SW480 (cell line): ENCODE measurements at regions not wholly inside any gene's neighbourhood (a gene's known extent, or its start where the extent isn't known, plus 50 kb on each side); places are given as distances from the start of the nearest gene placed in this dataset.
"Not testable (repeated sequence)": the region's sequence is repeated elsewhere in the genome, so short reads cannot be mapped to it uniquely, and the experiment has no call there.

Source experiments
- DNase-seq: peaks from one replicate; pipeline ENCODE4 v3.0.0-alpha.2; 2016; ENCODE audit warnings: low spot score

DNA sequence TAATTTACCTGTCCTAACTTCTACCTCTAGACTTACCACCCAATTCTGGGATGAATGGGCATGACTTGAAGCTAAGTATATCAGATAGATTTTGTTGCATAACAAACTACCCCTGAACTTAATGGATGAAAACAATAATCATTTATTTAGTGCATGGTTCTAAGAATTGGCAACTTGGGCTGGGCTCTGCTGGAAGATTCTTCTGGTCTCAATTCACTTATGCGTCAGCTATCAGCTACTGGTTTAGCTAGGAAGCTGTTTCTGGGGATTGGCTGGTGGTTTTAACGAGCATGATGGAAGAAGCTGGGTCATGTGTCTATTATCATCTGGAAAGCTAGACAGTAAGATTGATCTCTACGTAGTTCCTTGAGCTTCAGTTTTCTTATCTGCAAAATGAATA is 77.3 kb upstream of the LMCD1 start:
- DNase-seq: no peak

- no peak for DNase-seq
Measured at GRCh38 chr3:8436661-8437287, 64.8 kb upstream of the LMCD1 start.

- no peak for DNase-seq
Measured at GRCh38 chr3:8438507-8439079, 63.0 kb upstream of the LMCD1 start.

DNA sequence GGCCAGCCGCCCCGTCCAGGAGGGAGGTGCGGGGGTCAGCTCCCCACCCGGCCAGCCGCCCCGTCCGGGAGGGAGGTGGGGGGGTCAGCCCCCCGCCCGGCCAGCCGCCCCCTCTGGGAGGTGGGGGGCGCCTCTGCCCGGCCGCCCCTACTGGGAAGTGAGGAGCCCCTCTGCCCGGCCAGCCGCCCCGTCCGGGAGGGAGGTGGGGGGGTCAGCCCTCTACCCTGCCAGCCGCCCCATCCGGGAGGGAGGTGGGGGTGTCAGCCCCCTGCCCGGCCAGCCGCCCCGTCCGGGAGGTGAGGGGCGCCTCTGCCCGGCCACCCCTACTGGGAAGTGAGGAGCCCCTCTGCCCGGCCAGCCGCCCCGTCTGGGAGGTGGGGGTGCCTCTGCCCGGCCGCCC is 61.5 kb upstream of the LMCD1 start:
- not testable (repeated sequence) for DNase-seq

DNA sequence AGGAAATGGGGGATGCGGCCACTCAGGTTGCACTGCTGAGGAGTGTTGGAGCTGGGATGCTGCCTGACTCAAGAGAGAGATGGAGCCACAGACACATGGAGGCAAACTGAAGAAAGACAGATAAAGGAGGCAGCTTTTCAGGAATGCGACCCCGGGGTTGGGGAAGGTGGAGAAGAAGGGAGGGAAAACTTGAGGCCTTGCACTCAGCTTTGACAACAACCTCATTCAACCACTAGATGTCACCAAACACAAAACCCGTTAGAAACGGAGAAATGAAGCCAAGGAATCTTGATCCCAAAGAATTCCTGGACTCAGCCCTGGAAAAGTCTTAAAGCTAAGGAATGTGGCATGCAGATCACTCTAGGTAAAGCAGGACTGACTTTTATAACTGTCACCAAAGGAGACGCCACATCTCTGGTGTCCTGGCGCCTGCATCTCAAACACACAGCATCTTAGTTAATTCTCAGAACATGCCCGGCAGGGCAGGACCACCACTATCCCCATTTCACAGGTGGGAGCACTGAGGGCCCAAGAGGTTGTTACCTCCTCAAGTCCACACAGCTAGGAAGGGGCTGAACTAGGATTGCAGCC is 59.6 kb upstream of the LMCD1 start:
- peak; percentile 41 for DNase-seq

- DNase-seq: no peak
Measured at GRCh38 chr3:8442993-8443650, 58.5 kb upstream of the LMCD1 start.

GRCh38 chr3:8443829-8444791 is 57.5 kb upstream of the LMCD1 start:
- DNase-seq: peak; percentile 92

- DNase-seq: no peak
Measured at GRCh38 chr3:8444883-8445282, 56.7 kb upstream of the LMCD1 start.

- DNase-seq: no peak
Measured at GRCh38 chr3:8445861-8446260, 55.8 kb upstream of the LMCD1 start.

GRCh38 chr3:8446845-8447244 is 54.8 kb upstream of the LMCD1 start:
- no peak for DNase-seq

DNA sequence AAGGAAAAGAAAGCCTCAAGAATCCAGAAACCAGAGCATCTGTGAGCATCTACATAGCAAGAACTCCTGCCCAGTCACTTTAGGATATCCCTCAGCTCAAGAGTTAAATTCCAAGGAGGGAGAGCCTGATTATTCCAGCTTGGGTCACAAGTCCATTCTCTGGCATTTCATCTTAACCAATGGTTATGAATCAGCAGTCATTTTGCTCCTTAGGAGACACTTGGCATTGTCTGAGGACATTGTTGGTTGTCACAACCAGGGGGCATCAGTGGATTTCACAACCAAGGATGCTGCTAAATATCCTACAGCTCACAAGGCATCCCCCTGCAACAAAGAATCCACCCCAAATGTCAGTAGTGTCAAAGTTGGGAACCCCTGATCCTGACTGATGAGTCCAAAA is 51.0 kb upstream of the LMCD1 start:
- no peak for DNase-seq

- no peak for DNase-seq
Measured at GRCh38 chr3:8451696-8452095, 49.9 kb upstream of the LMCD1 start.
